HG02884 (cell line): ENCODE measurements at regions not wholly inside any gene's neighbourhood (a gene's known extent, or its start where the extent isn't known, plus 50 kb on each side); places are given as distances from the start of the nearest gene placed in this dataset.
"Not testable (repeated sequence)": the region's sequence is repeated elsewhere in the genome, so short reads cannot be mapped to it uniquely, and the experiment has no call there.

Experiments
- ATAC-seq: cut with Tn5 transposase; IDR thresholded peaks from one replicate; pipeline ENCODE4 v1.9.1; 2021; ENCODE audit warnings: mild to moderate bottlenecking, moderate library complexity; ENCODE audit not compliant: unreplicated experiment

DNA sequence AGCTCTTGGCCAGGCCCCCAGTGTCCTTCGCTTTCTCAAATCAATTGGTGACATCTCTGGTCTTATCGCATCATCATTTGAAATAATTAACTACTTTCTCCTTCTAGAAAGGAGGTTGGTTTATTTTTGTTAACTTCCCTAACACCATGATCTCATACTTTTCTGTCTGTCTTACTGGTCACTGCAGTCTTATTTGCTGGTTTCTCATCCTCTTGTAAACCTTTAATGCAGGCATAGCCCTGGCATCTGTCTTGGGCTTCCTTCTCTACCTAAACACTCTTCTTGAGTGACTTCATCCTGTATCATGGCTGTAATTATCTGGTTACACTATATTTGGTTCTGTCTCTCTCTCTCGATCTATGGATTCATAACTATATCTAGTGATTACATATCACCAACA, 152.8 kb downstream of the CYSLTR2 start:
- no peak for ATAC-seq

DNA sequence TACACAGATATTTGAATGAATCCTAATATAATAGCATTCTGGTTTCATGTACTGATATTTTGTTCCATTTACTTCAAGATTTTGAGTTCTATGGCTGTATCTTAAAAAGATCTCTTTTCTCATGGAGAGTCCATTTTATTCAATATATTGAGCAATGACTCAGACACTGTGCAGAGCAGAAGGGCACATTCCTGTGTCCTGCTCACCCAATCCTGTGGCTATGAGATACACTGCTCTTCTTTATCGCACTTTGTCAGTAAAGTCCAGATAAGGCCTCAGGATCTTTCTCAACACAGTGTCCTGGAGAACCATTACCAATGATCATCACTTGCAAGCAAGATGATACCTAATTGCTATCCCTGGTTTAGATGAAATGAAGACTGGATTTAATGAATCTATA, 155.0 kb downstream of the CYSLTR2 start:
- ATAC-seq: no peak

DNA sequence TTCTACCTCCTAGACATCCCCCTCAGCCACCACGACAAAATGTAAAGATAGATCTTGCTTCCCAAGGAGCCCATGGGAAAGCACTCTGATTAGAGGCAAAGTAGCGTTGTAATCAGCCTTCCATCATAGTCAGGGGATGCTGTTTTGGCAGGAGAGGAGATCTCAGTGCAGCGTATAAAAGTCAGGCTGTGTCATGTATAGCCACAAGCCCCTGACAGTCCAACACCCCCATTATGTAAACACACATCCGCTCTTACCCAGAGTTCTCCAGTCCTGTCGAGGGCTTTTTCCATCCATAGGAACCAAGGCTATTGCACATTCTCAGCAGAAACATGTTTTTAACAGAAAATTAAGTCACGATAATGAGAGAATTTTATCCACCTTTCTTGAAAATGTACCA, 156.3 kb downstream of the CYSLTR2 start:
- no peak for ATAC-seq

DNA sequence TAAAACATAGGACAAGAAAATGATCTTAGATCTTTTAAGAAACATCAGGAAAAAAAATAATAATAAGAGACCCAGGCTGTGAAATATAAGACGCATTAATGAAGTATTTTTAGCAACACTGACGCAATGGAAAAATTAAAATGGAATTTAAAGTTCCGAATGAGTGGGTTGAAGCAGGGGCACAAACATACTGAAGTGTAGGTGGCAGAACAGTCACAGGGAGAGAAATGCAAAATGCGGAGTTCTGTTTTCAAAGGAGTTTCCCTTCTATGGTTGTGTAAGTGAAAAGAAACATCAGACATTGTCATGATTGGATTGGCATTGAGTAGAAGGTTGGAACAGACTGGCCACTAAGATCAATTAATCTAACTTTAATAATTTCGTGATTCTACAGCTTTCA, 159.8 kb downstream of the CYSLTR2 start:
- no peak for ATAC-seq

DNA sequence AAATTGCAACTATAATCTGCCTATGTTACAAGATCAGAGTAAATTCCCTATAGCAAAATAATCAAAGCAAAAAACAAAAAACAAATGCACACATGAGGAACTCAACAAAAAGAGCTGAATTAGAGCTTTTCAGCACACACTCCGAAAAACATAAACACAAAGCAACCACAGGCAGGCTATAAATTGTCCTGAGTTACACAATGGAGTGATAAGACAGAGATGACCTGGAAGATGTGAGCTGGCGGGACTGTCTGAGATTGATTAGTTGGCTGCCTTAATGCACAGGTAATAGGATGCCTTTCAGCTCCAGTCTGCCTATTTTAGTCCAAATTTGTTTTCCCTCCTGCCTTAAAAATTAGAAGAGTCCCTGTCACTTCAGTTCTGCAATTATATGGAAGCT, 159.0 kb upstream of the FNDC3A start:
- no peak for ATAC-seq

DNA sequence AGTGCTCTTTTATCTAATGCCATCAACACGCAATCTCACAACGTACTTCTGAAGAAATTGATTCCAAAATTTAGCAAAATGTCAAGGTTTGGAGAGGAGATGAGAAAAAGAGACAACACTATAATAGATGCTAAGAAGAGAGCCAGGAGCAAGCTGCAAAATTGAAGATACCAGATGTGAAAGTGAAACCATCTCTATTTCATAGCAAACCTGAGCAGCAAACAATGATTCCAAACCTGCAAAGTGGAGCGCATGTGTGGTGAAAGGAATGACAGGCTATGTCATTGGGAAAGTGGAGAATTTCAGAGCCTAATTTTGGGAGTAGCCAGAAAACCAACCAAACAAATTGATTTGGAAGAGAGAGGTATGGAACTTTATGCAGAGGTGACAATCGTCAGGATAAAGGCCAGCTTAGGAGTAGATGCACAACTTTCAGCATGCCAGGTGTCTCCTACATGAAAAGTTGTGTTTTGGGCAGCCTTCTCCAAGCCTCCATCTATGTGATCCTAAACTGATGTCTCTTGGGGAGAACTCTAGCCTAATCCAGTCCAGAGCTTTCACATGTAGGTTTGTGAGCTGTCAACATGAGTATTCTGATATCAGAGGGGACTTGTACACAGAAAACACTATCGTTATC, 158.4 kb upstream of the FNDC3A start:
- no peak for ATAC-seq

DNA sequence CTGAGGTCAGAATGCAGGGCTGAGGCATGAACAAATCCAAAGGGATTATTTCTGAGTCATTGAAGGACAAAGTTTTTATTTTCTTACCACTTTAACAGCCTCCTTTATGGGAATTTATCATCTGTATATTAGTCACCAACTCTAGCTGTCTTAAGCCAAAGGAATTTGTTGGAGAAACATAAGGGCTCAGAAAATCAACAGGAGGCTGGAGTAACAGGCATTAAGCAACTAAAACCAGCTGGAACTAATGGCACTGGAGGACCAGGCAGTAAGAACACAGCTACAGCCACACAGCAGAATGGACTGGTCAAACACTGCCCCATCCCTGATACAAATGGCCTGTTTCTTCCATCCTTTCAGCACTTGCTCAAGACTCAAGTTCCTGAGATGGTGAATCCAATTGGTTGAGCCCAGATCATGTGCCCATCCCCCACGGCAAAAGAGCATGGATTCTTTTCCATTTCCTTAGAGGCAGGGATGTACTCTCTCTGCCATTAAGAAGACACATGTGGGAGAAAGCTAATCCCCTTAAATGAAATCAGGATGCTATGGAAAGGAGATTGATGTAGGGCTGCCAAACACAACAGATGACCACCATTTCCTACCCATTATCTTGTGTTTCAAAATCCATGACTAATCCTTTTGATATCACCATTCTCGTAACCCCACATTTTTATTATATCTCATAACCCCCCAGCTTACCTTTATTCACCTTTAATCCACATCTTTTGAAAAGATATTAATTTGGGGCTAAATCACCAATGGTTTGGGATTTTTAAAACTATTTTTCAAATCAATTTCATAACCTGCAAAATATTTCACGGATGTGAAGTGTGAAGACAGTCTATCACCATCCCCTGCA, 157.0 kb upstream of the FNDC3A start:
- ATAC-seq: no peak

DNA sequence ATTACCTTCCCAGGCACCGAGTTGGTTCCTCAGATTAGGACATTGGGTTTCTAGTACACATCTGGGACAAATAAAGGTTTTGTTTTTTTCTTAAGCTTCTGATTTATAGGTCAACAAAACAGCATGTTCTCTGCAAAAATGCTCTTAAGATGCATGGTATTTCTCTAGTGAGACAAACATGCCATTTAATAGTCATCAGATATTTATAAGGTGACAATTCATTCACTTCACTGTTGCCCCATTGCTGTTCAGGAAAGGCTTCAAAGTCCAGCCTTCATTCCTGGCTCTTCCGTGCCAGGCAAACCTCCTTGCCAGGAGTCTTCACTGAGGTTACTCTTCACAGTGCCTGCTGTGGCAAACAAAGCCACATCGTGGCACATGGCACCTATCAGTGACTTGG, 156.3 kb upstream of the FNDC3A start:
- no peak for ATAC-seq

DNA sequence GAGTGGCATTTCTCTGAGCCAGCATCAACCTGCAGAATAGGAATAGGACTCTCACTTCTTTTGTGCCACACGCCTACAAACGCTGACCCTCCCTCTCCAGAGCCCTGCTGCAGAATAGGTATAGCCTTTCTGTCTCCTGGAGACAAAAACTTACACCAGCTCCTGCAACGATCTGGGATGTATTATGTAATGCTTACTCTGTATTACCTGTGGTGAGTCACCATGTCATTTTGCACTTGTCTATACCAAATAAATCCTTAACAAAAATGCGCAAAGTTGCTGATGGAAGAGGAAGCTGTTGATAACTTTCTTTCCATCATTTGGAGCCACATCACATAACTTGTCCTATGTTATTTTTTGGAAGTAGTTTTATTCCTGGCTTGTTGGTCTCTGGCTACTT, 155.8 kb upstream of the FNDC3A start:
- no peak for ATAC-seq

DNA sequence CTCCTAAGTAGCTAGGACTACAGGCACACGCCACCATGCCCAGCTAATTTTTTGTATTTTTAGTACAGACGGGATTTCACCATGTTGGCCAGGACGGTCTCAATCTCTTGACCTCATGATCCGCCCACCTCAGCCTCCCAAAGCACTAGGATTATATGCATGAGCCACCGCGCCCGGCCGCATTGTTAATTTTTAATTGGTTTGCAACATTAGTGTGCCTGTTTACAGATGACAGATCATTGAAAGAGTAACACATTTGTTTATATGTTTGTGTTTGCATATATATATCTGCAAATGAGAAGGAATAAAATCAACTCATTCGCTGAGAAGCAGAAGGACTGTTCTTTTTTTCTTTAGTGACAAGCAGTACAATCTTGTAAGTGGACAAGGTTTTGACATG, 152.2 kb upstream of the FNDC3A start:
- ATAC-seq: not testable (repeated sequence)

DNA sequence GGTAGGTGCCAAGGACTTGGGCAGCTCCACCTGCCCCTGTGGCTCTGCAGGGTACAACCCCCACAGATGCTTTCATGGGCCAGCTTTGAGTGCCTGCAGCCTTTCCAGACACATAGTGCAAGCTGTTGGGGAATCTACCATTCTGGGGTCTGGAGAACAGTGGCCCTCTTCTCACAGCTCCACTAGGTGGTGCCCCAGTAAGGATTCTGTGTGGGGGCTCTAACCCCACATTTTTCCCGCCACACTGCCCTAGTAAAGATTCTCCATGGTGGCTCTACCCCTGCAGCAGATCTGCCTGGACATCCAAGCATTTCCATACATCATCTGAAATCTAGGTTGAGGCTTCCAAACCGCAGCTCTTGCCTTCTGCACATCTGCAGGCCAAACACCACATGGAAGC, 149.7 kb upstream of the FNDC3A start:
- ATAC-seq: no peak

DNA sequence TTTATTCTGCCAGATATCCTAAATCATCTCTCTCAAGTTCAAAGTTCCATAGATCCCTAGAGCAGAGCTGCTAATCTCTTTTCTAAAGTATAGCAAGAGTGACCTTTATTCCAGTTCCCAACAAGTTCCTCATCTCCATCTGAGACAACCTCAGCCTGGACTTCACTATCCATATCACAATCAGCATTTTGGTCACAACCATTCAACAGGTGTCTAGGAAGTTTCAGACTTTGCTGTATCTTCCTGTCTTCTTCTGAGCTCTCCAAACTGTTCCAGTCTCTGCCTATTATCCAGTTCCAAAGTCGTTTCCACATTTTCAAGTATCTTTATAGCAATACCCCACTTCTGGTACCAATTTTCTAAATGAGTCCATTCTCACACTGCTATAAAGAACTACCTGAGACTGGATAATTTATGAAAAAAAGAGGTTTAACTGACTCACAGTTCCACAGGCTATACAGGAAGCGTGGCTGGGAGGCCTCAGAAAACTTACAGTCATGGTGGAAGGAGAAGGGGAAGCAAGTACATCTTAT, 148.7 kb upstream of the FNDC3A start:
- not testable (repeated sequence) for ATAC-seq

DNA sequence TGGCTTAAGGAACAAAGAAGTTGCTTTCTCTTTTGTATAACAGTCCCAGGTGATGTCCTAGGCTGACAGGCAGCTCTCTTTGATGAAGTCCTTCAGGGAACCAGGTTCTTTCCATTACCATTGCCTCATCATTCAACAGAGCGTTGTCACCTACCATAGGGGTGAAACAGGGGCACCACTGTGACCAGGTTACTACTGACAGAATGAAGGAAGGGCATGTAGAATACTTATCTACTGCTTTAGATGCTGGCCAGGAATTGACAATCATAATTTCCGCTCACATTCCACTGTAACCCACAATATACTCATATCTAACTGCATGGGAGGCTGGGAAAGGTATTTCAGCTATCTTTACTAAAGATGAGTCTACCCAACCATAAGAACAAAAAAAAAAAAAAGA, 148.0 kb upstream of the FNDC3A start:
- ATAC-seq: no peak

DNA sequence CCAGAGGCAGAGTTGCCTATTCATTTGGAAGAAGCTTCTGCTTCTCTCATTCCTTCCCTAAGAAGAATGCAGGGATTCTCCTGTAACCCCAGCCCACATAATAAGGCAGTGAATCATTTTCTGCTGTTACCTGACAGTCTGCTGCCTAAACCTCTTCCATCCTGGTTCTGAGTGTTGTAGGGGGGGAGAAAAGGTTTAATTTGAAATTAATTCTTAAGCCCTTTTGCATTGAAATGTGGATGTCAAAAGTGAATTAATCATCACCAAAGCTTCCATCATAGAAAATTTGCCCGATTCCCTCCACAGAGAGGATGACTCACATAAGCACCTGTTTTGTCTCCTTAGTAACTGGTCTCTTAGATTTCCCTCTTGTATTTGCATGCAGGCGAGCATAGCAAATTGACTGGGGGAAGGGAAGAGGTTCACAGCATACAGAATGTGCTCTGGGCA, 146.7 kb upstream of the FNDC3A start:
- no peak for ATAC-seq

DNA sequence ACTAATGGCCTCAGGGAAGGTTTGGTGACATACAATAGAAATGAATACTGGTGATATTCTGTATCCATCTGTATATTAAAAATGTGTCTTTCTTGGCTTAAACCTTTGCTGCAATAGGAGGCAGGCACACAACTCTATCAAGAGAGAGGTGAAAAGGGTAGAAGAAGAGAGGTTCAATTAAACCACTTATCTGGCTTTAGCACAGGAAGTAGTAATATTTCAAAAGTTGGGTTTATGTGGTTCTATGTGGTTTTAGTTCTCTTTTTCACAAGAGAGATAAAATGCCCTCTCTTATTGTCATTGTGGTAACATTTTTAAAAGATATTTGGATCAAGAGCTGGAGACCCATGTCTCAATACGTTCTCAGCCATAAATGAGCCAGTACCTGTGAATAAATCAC, 146.2 kb upstream of the FNDC3A start:
- ATAC-seq: no peak

DNA sequence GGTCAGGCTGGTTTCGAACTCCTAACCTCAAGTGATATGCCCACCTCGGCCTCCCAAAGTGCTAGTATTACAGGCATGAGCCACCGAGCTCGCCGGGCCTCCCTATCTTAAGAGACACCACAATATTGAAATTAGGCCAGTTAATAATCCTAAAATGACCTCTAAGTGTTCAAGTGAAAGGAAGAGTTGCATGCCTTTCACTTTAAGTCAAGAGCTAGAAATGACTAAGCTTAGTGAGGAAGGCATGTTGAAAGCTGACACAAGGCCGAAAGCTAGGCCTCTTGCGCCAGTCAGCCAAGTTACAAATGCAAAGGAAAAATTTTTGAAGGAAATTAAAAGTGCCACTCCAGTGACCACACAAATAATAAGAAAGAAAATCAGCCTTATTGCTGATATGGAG, 144.5 kb upstream of the FNDC3A start:
- peak; percentile 63 for ATAC-seq

DNA sequence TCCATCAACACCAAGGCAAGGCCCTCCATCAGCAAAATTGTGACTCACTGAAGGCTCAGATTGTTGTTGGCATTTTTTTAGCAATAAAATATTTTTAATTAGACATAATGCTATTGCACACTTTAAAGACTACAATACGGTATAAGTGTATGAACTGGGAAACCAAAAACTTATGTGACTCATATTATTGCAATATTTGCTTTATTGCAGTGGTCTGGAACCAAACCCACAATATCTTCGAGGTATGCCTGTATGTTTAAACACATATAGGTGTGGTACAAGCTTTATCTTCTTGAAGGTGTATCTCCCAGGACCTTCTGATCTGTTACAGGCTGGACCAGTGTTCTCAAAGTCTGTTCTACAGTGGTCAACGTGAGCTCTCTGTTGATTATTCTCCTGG, 142.3 kb upstream of the FNDC3A start:
- ATAC-seq: no peak

DNA sequence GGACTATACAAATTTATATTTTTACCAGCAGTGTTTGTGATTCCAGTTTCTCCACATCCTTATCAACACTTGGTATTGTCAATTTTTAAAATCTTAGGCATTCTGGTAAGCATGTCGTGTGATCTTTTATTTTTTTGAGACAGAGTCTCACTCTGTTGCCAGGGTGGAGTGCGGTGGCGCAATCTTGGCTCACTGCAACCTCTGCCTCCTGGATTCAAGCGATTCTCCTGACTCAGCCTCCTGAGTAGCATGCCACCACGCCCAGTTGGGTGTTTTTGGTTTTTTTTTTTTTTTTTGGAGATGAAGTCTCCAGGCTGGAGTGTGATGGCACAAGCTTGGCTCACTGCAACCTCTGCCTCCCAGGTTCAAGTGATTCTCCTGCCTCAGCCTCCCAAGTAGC, 140.4 kb upstream of the FNDC3A start:
- ATAC-seq: not testable (repeated sequence)

DNA sequence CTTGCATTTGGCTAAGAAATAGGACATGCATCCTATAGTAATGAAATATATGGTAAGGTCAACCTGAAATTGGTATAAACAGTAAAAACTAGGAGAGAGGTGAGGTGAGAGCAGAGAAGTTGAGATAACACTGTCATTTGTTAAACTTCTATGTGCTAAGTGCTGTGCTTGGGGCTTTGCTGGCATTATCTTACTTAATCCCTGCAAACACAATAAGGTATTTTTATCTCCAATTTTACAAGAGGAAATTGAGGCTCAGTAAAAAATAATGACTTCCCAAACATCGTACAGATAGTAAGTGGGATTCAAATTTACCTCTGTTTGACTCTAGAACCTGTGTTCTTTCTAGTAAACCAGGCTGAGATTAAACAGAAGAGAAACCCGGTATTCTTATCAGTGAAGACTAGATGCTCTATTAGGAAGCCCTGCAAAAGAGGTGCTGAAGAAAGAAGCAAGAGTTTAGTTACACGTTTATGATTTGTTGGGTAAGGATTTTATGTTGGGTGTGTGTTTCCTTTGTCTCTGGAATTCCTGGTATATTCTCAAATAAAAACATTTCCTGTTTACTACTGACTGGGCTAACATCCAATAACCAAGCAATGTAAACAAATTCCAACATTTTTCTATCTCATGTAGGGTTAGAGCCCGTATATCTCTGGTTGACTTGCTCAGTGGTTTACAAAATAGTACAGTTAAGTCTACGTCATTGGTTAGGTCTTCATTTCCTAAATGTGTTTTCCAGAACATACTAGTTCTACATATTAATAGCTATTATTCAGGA, 137.3 kb upstream of the FNDC3A start:
- no peak for ATAC-seq

DNA sequence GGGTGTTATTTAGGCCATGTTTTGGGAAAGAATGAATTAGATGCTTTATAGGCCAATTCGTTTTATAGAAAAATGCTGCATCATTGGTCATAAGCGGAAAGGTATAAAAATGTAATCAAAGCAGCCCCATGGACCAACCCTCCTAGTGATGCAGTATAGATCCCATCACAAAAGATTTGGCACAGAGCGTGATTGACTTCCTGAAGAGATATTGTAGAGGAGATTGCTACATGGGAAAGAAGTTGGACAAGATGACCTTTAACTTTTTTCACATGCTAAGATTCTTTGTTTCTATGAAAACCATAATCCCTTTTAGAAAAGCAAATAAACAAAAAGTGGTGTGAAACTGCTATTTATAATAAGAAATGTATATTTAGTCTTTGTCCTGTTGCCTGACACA, 136.5 kb upstream of the FNDC3A start:
- ATAC-seq: no peak

DNA sequence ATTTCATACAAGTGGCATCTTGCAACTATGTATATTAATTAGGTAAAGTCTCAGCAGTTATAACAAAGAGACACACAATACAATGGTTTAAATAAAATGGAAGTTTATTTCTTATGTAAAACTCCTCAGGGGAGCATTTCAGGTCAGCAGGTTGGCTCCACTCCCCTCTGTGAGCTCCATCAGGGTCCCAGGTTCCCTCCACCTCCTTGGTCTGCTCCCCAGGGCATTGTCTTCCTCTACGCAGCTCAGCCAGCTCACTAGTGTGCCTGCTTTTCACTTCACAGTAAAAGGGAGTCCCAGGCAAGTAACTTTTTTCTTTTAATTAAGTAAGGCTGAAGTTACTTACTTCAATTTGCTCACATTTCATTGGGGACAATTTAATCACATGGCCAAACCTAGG, 135.3 kb upstream of the FNDC3A start:
- ATAC-seq: no peak

DNA sequence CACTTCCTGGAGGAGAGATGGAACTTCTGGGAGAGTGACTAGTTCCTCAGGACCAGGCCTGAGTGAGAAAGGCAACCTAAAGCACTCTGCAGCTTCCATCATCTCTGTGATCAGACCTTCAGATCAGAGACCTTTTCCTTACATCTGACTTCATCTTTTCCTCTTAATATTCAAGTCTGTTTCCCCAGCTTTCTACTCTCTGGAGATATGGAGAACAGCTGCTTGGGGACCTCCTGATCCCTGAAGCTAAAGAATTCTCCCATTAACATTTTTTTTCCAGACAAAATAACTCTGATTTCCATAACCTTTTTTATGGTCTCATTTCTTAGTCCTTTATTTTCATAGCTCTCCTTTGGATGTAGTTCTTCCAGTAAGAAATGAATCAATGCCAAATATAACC, 133.4 kb upstream of the FNDC3A start:
- no peak for ATAC-seq
